ENCODE measurements at regions not wholly inside any gene's neighbourhood (a gene's known extent, or its start where the extent isn't known, plus 50 kb on each side); places are given as distances from the start of the nearest gene placed in this dataset.

- Histone ChIP-seq H3K9ac (ENCODE audit: low read depth, low read length, poor library complexity) (no peak overlapping the region), H3K14ac (ENCODE audit: low read length) (no peak overlapping the region), H3K4me2 (ENCODE audit: insufficient read depth, low read length, poor library complexity, severe bottlenecking) (no peak overlapping the region), H3K23ac (ENCODE audit: low read depth, low read length, poor library complexity) (no peak overlapping the region), H3K36me3 (replicated peaks in 1 of 2; ENCODE audit: control insufficient read depth in 2 of 2, insufficient read depth in 2 of 2, low read length in 2 of 2) (no peaks in the 10 kb centered on the region), H2BK15ac (ENCODE audit: low read length) (no peak overlapping the region), H4K91ac (ENCODE audit: low read depth, low read length, poor library complexity) (no peak overlapping the region), H3K9me3 (replicated peaks in 1 of 2; ENCODE audit: control insufficient read depth in 2 of 2, insufficient read depth in 1 of 2, low read depth in 1 of 2, low read length in 2 of 2) (no peaks in the 10 kb centered on the region), H2BK12ac (ENCODE audit: low read length) (no peak overlapping the region), H3K4me1 (ENCODE audit: control insufficient read depth in 2 of 2, insufficient read depth in 1 of 2, low read depth in 1 of 2, low read length in 2 of 2) (peaks cover 2 to 6% of the 10 kb centered on the region in 2 donors), H3K18ac (ENCODE audit: low read length) (no peak overlapping the region), H2AFZ (ENCODE audit: low read length) (no peak overlapping the region), H3K79me1 (ENCODE audit: low read depth, low read length) (no peaks in the 10 kb centered on the region), H3K4me3 (ENCODE audit: low read length in 2 of 2) (no peak overlapping the region), H3K27me3 (ENCODE audit: control insufficient read depth in 3 of 3, insufficient read depth in 3 of 3, low read depth in 1 of 3, low read length in 3 of 3) (no peaks in the 10 kb centered on the region), H4K8ac (ENCODE audit: low read depth, low read length) (no peak overlapping the region), H2BK120ac (ENCODE audit: low read depth, low read length) (no peak overlapping the region), H3K27ac (replicated peaks; ENCODE audit: low read length) (no peak overlapping the region), H2BK5ac (ENCODE audit: low read length) (no peak overlapping the region), H3K4ac (ENCODE audit: low read length) (no peak overlapping the region), H2AK5ac (ENCODE audit: low read depth, low read length) (no peak overlapping the region)
- no CpG with 5 or more reads among the region's 3 CpGs for WGBS, 2 donors (ENCODE audit: extremely low coverage in 2 of 2, insufficient read length in 2 of 2, insufficient replicate concordance in 1 of 2)
- DNase-seq (ENCODE audit: low spot score), result no peak
Measured at GRCh38 chr12:18955594-18955993, 173.9 kb upstream of the PLEKHA5 start.

GRCh38 chr12:18965203-18965602 is 164.3 kb upstream of the PLEKHA5 start:
- Histone ChIP-seq H3K4me1 (ENCODE audit: control insufficient read depth in 2 of 2, insufficient read depth in 1 of 2, low read depth in 1 of 2, low read length in 2 of 2) (peaks cover 12 to 21% of the 10 kb centered on the region in 2 donors), H3K18ac (ENCODE audit: low read length) (no peak overlapping the region), H2BK5ac (ENCODE audit: low read length) (no peak overlapping the region), H2BK120ac (ENCODE audit: low read depth, low read length) (no peak overlapping the region), H3K4me3 (ENCODE audit: low read length in 2 of 2) (no peak overlapping the region), H4K8ac (ENCODE audit: low read depth, low read length) (no peak overlapping the region), H2AK5ac (ENCODE audit: low read depth, low read length) (no peak overlapping the region), H2BK15ac (ENCODE audit: low read length) (no peak overlapping the region), H4K91ac (ENCODE audit: low read depth, low read length, poor library complexity) (no peak overlapping the region), H3K4me2 (ENCODE audit: insufficient read depth, low read length, poor library complexity, severe bottlenecking) (no peak overlapping the region), H3K27me3 (ENCODE audit: control insufficient read depth in 3 of 3, insufficient read depth in 3 of 3, low read depth in 1 of 3, low read length in 3 of 3) (peaks cover 0 to 2% (median 0%) of the 10 kb centered on the region in 3 experiments), H2AFZ (ENCODE audit: low read length) (peak overlapping the region; percentile 79), H3K36me3 (replicated peaks in 1 of 2; ENCODE audit: control insufficient read depth in 2 of 2, insufficient read depth in 2 of 2, low read length in 2 of 2) (no peaks in the 10 kb centered on the region), H3K79me1 (ENCODE audit: low read depth, low read length) (no peaks in the 10 kb centered on the region), H3K9ac (ENCODE audit: low read depth, low read length, poor library complexity) (no peak overlapping the region), H3K9me3 (replicated peaks in 1 of 2; ENCODE audit: control insufficient read depth in 2 of 2, insufficient read depth in 1 of 2, low read depth in 1 of 2, low read length in 2 of 2) (no peaks in the 10 kb centered on the region), H3K14ac (ENCODE audit: low read length) (no peak overlapping the region), H3K27ac (replicated peaks; ENCODE audit: low read length) (no peak overlapping the region), H2BK12ac (ENCODE audit: low read length) (no peak overlapping the region), H3K4ac (ENCODE audit: low read length) (no peak overlapping the region), H3K23ac (ENCODE audit: low read depth, low read length, poor library complexity) (no peak overlapping the region)
- DNase-seq (ENCODE audit: low spot score), result no peak
- no CpG with 5 or more reads among the region's 2 CpGs for WGBS, 2 donors (ENCODE audit: extremely low coverage in 2 of 2, insufficient read length in 2 of 2, insufficient replicate concordance in 1 of 2)

DNA sequence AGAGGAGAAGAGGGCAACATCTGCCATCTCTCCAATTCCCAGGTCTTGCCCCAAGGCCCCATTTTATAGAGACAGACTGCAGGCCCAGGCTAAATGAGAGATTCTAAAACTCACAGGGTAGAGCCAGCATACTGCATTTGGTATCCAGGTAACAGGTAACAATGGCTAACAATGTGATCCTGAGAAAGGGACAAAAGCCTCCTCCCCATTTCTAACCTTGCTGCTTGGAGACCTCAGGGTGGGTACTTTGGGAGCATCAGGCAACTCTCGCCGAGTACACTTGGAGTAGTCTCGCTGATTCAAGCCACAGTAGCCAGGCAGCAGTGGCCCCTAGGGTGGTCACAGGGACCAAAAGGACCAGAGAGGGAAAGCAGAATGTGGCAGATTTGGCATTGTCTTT is 162.6 kb upstream of the PLEKHA5 start:
- Histone ChIP-seq H3K4me2 (ENCODE audit: insufficient read depth, low read length, poor library complexity, severe bottlenecking) (no peak overlapping the region), H3K4ac (ENCODE audit: low read length) (no peak overlapping the region), H2AFZ (ENCODE audit: low read length) (peak overlapping the region; percentile 19), H3K18ac (ENCODE audit: low read length) (peak overlapping the region; percentile 36), H3K9ac (ENCODE audit: low read depth, low read length, poor library complexity) (no peak overlapping the region), H3K4me1 (ENCODE audit: control insufficient read depth in 2 of 2, insufficient read depth in 1 of 2, low read depth in 1 of 2, low read length in 2 of 2) (peaks cover 12 to 21% of the 10 kb centered on the region in 2 donors), H4K8ac (ENCODE audit: low read depth, low read length) (no peak overlapping the region), H3K4me3 (ENCODE audit: low read length in 2 of 2) (no peak overlapping the region), H3K23ac (ENCODE audit: low read depth, low read length, poor library complexity) (no peak overlapping the region), H3K14ac (ENCODE audit: low read length) (no peak overlapping the region), H3K79me1 (ENCODE audit: low read depth, low read length) (no peaks in the 10 kb centered on the region), H4K91ac (ENCODE audit: low read depth, low read length, poor library complexity) (no peak overlapping the region), H2AK5ac (ENCODE audit: low read depth, low read length) (peak overlapping the region; percentile 19), H3K27me3 (ENCODE audit: control insufficient read depth in 3 of 3, insufficient read depth in 3 of 3, low read depth in 1 of 3, low read length in 3 of 3) (peaks cover 0 to 2% (median 0%) of the 10 kb centered on the region in 3 experiments), H2BK5ac (ENCODE audit: low read length) (peak overlapping the region; percentile 49), H3K9me3 (replicated peaks in 1 of 2; ENCODE audit: control insufficient read depth in 2 of 2, insufficient read depth in 1 of 2, low read depth in 1 of 2, low read length in 2 of 2) (no peaks in the 10 kb centered on the region), H3K36me3 (replicated peaks in 1 of 2; ENCODE audit: control insufficient read depth in 2 of 2, insufficient read depth in 2 of 2, low read length in 2 of 2) (no peaks in the 10 kb centered on the region), H2BK120ac (ENCODE audit: low read depth, low read length) (no peak overlapping the region), H2BK15ac (ENCODE audit: low read length) (no peak overlapping the region), H3K27ac (replicated peaks; ENCODE audit: low read length) (no peak overlapping the region), H2BK12ac (ENCODE audit: low read length) (no peak overlapping the region)
- WGBS, 2 donors (ENCODE audit: extremely low coverage in 2 of 2, insufficient read length in 2 of 2, insufficient replicate concordance in 1 of 2), result no CpG with 5 or more reads among the region's 3 CpGs
- no peak for DNase-seq (ENCODE audit: low spot score)

DNA sequence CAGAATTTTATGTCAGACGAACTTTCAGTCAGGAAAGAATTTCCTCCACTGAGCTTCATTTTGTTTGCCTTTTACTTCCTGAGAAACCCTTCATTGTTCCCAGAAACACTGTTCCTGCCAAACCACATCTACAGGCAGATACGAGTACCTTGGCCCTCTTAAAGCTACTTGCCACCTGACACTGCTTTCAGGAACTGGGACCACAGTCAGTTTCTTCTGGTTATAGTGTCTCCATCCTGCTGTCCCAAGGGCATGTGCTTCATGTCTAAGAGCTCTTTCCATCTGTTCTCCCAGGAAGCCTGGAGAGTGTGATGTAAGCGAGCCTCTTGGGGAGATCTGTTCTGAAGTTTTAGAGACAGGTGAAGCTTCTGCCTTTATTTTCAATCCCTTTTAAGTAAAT is 161.7 kb upstream of the PLEKHA5 start:
- H3K27me3 ChIP-seq (ENCODE audit: control insufficient read depth in 3 of 3, insufficient read depth in 3 of 3, low read depth in 1 of 3, low read length in 3 of 3), result peaks cover 0 to 2% (median 0%) of the 10 kb centered on the region in 3 experiments
- no peak overlapping the region for H3K4me2 ChIP-seq (ENCODE audit: insufficient read depth, low read length, poor library complexity, severe bottlenecking)
- no peak for DNase-seq (ENCODE audit: low spot score)
- no peak overlapping the region for H3K4me3 ChIP-seq (ENCODE audit: low read length in 2 of 2)
- H3K4me1 ChIP-seq (ENCODE audit: control insufficient read depth in 2 of 2, insufficient read depth in 1 of 2, low read depth in 1 of 2, low read length in 2 of 2), result peaks cover 12 to 21% of the 10 kb centered on the region in 2 donors
- H3K4ac ChIP-seq (ENCODE audit: low read length), result no peak overlapping the region
- H3K9me3 ChIP-seq (replicated peaks in 1 of 2; ENCODE audit: control insufficient read depth in 2 of 2, insufficient read depth in 1 of 2, low read depth in 1 of 2, low read length in 2 of 2), result no peaks in the 10 kb centered on the region
- H3K27ac ChIP-seq (replicated peaks; ENCODE audit: low read length), result no peak overlapping the region
- H3K79me1 ChIP-seq (ENCODE audit: low read depth, low read length), result no peaks in the 10 kb centered on the region
- H2BK5ac ChIP-seq (ENCODE audit: low read length), result no peak overlapping the region
- H3K9ac ChIP-seq (ENCODE audit: low read depth, low read length, poor library complexity), result no peak overlapping the region
- H3K14ac ChIP-seq (ENCODE audit: low read length), result no peak overlapping the region
- H3K18ac ChIP-seq (ENCODE audit: low read length), result no peak overlapping the region
- peak overlapping the region; percentile 47 for H2AFZ ChIP-seq (ENCODE audit: low read length)
- no peak overlapping the region for H4K91ac ChIP-seq (ENCODE audit: low read depth, low read length, poor library complexity)
- H3K36me3 ChIP-seq (replicated peaks in 1 of 2; ENCODE audit: control insufficient read depth in 2 of 2, insufficient read depth in 2 of 2, low read length in 2 of 2), result no peaks in the 10 kb centered on the region
- H4K8ac ChIP-seq (ENCODE audit: low read depth, low read length), result no peak overlapping the region
- WGBS, 2 donors (ENCODE audit: extremely low coverage in 2 of 2, insufficient read length in 2 of 2, insufficient replicate concordance in 1 of 2), result no CpG with 5 or more reads among the region's 3 CpGs
- no peak overlapping the region for H2BK15ac ChIP-seq (ENCODE audit: low read length)
- H2BK12ac ChIP-seq (ENCODE audit: low read length), result no peak overlapping the region
- no peak overlapping the region for H2AK5ac ChIP-seq (ENCODE audit: low read depth, low read length)
- H3K23ac ChIP-seq (ENCODE audit: low read depth, low read length, poor library complexity), result no peak overlapping the region
- no peak overlapping the region for H2BK120ac ChIP-seq (ENCODE audit: low read depth, low read length)
